ENCODE measurements at regions not wholly inside any gene's neighbourhood (a gene's known extent, or its start where the extent isn't known, plus 50 kb on each side); places are given as distances from the start of the nearest gene placed in this dataset.

GRCh38 chr13:60797112-60797511 is 400.1 kb downstream of the TDRD3 start:
- TF ChIP-seq, protein P1, sequence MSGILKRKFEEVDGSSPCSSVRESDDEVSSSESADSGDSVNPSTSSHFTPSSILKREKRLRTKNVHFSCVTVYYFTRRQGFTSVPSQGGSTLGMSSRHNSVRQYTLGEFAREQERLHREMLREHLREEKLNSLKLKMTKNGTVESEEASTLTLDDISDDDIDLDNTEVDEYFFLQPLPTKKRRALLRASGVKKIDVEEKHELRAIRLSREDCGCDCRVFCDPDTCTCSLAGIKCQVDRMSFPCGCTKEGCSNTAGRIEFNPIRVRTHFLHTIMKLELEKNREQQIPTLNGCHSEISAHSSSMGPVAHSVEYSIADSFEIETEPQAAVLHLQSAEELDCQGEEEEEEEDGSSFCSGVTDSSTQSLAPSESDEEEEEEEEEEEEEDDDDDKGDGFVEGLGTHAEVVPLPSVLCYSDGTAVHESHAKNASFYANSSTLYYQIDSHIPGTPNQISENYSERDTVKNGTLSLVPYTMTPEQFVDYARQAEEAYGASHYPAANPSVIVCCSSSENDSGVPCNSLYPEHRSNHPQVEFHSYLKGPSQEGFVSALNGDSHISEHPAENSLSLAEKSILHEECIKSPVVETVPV (CRISPR knock-in tag; IDR thresholded peaks at IDR 0.05): no peak
- no peak for TF ChIP-seq ZNF8 (CRISPR knock-in tag; IDR thresholded peaks at IDR 0.05)
- TF ChIP-seq ZFP30 (CRISPR knock-in tag; IDR thresholded peaks at IDR 0.05): no peak
- TF ChIP-seq, protein P2, sequence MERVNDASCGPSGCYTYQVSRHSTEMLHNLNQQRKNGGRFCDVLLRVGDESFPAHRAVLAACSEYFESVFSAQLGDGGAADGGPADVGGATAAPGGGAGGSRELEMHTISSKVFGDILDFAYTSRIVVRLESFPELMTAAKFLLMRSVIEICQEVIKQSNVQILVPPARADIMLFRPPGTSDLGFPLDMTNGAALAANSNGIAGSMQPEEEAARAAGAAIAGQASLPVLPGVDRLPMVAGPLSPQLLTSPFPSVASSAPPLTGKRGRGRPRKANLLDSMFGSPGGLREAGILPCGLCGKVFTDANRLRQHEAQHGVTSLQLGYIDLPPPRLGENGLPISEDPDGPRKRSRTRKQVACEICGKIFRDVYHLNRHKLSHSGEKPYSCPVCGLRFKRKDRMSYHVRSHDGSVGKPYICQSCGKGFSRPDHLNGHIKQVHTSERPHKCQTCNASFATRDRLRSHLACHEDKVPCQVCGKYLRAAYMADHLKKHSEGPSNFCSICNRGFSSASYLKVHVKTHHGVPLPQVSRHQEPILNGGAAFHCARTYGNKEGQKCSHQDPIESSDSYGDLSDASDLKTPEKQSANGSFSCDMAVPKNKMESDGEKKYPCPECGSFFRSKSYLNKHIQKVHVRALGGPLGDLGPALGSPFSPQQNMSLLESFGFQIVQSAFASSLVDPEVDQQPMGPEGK (CRISPR knock-in tag; IDR thresholded peaks at IDR 0.05; ENCODE audit: borderline replicate concordance): no peak
- TF ChIP-seq ZNF565 (CRISPR knock-in tag; conservative IDR thresholded peaks at IDR 0.05; ENCODE audit: low read depth): no peak
- TF ChIP-seq TCF4 (CRISPR knock-in tag; IDR thresholded peaks at IDR 0.05; ENCODE audit: borderline replicate concordance): no peak
- no peak for TF ChIP-seq ARNTL (CRISPR knock-in tag; IDR thresholded peaks at IDR 0.05; ENCODE audit: borderline replicate concordance, low read depth)

Measured in SK-N-SH treated with all-trans-retinoic acid at 6 μM for 48 hours (cell line).